B cell (primary cell): ENCODE measurements at regions not wholly inside any gene's neighbourhood (a gene's known extent, or its start where the extent isn't known, plus 50 kb on each side); places are given as distances from the start of the nearest gene placed in this dataset.

Experiments
- EZH2 ChIP-seq: IDR thresholded peaks from 2 replicates; pipeline ENCODE4 v1.6.1; 2012; ENCODE audit warnings: borderline replicate concordance, low read depth, mild to moderate bottlenecking, moderate library complexity, low read length; ENCODE audit not compliant: insufficient read depth, poor library complexity, severe bottlenecking
- TF ChIP-seq, protein P1 (sequence below): fragments of 200-600 bp; IDR thresholded peaks from one replicate; pipeline ENCODE4 v1.8.0; 2022; ENCODE audit warnings: antibody characterized with exemption, mild to moderate bottlenecking

- TF ChIP-seq, protein P1, sequence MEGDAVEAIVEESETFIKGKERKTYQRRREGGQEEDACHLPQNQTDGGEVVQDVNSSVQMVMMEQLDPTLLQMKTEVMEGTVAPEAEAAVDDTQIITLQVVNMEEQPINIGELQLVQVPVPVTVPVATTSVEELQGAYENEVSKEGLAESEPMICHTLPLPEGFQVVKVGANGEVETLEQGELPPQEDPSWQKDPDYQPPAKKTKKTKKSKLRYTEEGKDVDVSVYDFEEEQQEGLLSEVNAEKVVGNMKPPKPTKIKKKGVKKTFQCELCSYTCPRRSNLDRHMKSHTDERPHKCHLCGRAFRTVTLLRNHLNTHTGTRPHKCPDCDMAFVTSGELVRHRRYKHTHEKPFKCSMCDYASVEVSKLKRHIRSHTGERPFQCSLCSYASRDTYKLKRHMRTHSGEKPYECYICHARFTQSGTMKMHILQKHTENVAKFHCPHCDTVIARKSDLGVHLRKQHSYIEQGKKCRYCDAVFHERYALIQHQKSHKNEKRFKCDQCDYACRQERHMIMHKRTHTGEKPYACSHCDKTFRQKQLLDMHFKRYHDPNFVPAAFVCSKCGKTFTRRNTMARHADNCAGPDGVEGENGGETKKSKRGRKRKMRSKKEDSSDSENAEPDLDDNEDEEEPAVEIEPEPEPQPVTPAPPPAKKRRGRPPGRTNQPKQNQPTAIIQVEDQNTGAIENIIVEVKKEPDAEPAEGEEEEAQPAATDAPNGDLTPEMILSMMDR = no peak
- TF ChIP-seq EZH2 = no peak
These were observed 95.8 kb upstream of the KLF13 start for GRCh38 chr15:31230630-31231485.
